Femur (tissue), 1 donor: ENCODE measurements at regions not wholly inside any gene's neighbourhood (a gene's known extent, or its start where the extent isn't known, plus 50 kb on each side); places are given as distances from the start of the nearest gene placed in this dataset.
"Not testable (repeated sequence)": the region's sequence is repeated elsewhere in the genome, so short reads cannot be mapped to it uniquely, and the experiment has no call there.

Source experiments
- DNase-seq: peaks from one replicate; pipeline ENCODE4 v3.0.0-alpha.2; 2017

DNA sequence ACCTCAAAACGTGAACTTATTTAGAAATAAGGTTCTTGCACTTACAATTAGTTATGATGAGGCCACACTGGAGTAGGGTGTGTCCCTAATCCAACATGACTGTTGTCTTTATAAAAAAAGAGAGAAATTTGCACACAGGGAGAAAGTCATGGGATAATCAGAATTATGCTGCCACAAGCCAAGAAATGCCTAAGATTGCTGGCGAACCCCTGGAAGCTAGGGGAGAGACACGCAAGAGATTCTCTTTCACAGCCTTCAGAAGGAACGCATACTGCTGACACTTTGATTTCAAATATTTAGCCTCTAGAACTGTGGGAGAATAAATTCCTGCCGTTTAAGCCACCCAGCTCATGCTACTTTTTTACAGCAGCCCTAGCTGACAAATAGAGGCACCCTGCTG, 138.3 kb downstream of the CCDC71L start:
- no peak for DNase-seq

DNA sequence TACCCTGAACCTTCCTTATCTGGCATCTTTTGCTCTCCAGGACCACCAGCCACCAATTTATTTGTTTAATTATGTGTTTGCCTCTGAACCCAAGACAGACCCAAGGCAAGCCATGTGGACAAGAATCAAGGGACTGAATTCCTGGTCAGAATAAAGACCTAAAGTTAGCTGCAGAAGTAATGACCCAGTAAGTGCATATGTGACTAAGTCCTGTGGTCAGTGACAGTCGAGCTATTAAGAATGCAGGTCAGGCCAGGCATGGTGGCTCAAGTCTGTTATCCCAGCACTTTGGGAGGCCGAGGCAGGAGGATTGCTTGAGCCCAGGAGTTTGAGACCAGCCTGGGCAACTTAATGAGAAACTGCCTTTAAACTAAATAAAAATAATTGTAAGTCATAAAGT, 139.4 kb downstream of the CCDC71L start:
- no peak for DNase-seq

DNA sequence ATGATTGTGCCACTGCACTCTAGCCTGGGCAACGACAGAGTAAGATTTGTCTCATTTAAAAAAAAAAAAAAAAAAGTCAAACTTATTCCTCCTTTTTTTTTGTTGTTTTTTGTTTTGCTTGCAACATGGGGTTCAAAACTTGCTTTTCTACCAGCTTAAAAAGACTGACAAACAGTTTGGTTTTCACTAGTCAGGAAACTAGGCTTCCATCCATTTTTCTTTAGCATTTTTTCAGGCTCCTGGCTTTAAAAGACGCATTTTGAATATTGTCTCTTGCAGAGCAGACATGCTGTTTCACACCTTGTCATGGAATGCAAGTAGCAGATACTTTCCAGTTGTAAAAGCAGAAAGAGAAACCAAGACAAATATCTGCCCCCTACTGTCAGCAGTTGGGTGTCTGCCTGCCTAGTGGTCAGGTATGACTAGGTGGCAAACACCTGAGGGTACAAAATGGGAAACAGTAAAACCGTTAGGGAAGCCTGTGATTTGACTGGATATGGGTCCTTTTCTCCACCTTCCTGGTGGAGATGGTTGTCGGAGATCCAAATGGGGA, 139.9 kb downstream of the CCDC71L start:
- no peak for DNase-seq

DNA sequence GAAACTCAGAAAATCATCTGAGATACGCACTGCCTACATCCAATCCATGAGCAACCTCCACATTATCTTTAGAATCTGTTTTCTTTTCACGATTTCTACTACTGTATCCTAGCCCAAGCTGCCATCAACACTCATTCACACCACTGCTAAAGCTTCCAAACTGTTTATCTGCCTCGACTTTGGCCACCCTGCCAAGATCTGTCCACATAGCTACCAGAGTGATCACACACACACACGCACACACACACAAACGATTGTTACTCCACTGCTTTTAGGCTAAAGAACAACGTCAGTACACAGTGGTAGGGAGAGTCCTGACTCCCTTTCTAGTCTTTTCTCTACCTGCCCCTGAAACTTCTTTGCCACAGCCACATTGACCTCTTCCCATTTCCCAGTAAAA, 142.0 kb downstream of the CCDC71L start:
- DNase-seq, result no peak

DNA sequence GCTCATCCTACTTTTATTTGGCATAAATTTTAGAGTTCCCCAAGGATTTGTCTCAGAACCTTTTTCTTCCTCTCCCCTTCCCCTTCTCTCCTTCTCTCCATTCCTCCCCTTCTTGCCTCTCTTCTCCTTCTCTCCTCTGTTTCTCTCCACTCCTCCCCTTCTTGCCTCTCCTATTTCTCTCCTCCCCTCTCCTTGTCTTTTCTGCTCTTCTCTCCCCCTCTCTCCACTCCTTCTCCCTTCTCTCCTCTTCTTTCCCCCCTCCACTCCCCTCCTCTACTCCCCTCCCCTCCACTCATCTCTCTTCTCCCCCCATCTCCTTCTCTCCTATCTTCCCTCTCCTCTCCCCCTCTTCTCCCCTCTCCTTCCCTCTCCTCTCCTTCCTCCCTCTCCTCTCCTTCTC, 142.7 kb downstream of the CCDC71L start:
- no peak for DNase-seq

DNA sequence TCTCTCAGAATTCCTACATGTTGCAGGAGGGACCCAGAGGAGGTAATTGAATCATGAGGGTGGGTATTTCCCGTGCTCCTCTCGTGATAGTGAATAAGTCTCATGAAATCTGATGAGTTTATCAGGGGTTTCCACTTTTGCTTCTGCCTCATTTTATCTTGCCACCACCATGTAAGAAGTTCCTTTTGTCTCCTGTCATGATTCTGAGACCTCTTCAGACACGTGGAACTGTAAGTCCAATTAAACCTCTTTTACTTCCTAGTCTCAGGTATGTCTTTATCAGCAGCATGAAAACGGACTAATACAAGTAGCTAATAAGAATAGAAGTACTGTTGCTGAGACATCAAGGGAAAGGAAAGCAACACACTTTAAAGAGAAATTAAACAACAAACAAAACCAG, 143.4 kb downstream of the CCDC71L start:
- no peak for DNase-seq

DNA sequence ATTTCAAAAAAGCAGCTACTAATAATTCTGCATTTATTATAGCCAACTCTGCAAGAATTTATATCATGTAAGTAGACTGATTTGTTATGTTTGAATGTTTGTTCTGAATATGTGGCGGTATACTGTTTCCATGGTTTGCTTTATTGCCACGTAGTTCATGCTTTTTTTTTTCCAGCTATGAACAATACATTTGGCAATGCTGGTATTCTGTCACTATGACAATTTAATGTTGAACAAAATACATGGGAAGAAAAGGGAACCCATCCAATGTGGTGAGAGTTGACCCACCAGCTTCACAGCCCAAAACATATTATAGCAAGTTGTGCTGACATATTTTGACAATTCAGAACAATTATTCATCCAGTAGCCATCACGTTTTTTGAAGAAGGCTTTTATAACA, 145.6 kb downstream of the CCDC71L start:
- DNase-seq, result no peak

DNA sequence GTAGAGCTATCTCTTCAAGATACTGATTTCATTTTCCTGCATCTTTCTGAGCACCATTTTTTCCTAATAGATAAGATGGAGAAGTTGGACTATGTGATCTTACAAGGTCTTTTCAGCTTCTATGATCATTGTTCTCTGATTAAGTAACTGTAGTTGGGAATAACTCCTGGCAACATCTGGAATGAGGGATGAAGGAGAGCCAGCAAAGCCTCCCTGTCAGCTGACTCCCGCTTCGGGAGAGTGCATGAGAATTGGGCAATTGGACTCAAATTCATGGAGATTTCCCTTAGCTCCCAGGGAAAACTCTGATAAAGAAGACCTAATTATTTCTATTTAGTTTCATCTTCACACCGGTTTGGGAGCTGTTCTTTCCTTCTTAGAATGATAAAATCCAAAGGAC, 146.1 kb downstream of the CCDC71L start:
- DNase-seq, result no peak

DNA sequence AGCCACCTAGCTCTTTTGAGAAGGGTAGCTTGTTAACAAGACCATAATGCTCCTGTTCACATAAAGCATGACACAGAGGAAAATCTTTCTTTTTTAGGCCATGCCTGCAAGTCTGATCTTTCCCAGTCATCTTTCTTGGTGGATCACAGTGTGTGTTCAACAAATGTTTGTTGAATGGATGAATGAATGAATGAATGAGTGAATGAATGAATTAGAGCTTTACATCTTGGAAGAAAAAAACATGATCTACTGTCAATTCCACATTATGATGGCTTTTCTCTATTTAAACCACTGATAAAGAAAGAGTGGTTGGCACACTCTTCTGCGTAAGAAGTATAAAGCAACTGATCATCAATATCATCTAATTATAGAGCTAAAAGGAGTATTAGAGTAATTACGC, 148.7 kb downstream of the CCDC71L start:
- DNase-seq, result no peak

DNA sequence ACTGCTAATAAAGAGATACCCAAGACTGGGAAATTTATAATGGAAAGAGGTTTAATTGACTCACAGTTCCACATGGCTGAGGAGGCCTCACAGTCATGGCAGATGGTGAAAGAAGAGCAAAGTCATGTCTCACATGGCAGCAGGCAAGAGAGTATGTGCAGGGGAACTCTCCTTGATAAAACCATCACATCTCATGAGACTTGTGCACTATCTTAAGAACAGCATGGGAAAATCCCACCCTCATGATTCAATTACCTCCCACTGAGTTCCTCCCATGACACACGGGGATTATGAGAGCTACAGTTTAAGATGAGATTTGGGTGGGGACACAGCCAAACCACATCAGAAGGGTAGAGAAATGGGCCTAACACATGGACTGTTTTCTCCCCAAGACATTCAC, 156.3 kb downstream of the CCDC71L start:
- no peak for DNase-seq

DNA sequence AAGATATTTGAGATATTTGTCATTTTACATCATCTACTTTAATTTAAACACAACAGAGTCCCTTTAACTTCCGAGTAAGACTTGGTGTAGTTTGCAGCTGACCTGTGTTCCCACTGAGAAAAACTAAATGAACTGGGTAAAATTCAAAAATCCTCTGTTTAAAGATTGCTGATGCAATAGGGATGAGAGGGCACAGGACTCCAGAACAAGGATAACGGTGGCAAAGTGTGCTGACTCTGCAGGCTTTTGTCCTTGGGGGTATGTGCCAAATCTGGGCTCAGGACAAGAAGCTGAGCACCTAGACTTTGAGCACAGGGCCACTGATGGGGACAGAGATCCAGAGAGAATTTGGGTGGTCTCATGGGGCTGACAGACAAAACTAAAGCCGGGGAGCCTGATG, 156.8 kb downstream of the CCDC71L start:
- no peak for DNase-seq

DNA sequence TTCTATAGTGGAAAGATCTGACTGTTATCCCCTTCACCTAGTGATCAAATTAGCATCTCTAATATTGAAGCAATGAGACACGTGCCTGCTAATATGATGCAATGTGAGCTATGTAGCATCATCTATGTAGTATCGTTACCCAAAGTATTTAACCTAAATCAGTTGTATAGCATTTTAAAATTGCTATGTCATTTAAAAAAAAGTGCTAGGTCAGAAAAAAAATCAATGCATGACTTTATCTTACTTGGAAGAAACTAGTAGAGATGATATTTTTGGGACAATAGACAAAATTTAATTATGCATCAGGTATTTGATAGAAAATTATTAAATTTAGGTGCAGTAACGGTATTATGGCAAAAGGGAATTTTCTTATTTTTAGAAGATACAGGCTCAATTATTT, 157.3 kb downstream of the CCDC71L start:
- DNase-seq, result no peak

DNA sequence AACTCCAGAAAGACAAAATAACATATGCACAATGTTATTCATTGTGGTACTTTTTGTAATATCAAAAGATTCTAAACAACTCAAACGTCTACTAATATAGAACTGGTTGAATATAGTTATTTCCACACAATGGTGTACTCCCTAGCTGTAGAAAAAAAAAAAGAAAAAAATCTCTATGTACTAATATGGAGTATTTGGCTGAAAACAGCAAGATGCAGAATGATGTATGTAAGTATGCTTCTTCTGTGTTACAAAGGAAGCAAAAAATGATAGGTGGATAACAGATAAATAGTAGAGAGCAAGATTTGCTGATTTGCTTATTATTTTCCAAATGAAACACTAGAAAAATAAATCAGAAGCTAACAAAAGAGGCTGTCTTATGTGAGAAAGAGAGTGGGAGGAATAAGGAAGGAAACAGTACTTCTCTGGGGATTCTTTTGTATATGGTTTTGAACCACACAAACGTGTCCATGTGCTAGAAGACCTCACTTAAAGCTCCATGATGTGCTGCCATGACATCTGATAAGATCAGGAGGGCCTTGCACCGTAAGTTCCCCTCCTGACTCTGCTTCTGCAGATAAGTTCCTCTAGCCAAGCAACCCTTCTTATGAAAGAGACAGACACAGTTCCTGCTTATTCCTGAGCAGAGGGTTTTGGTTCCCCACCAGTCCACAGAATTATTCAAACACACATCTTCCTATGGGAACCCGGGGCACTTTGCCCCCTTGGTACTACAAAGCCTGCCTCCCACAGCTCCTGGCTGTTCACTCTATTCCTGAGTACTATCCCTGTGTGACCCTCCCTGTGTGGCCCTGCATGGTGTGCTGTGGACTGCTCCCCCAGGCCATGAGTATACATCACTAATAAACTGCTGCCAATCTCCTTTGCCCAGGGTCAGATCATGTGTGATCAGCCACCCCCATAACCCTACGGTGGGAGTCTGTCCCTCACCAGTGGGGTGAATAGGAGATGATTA, 159.1 kb downstream of the CCDC71L start:
- no peak for DNase-seq

DNA sequence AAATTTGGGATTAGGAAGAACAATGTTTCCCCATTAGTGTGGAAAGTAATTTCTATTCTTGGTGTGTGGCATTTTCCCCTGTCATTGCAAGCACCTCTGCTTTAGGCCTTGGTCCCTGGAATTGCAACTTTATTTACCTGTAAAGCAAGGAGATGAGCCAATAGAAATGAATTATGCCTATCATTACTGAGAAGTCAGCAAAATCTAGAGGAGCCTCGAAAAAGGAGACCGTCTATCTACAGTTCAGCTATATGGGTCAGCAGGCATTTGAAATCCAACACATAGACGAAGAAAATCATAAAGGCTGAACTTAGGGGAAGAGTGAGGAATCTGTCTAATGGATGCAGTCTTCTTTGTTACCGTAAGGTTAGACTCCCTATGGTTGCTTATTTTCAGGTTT, 161.1 kb downstream of the CCDC71L start:
- no peak for DNase-seq

DNA sequence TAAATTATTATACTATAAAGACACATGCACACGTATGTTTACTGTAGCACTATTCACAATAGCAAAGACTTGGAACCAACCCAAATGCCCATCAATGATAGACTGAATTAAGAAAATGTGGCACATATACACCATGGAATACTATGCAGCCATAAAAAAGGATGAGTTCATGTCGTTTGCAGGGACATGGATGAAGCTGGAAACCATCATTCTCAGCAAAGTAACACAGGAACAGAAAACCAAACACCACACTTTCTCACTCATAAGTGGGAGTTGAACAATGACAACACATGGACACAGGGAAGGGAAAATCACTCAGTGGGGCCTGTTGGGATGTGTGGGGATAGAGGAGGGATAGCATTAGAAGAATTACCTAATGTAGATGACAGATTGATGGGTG, 163.0 kb downstream of the CCDC71L start:
- not testable (repeated sequence) for DNase-seq

DNA sequence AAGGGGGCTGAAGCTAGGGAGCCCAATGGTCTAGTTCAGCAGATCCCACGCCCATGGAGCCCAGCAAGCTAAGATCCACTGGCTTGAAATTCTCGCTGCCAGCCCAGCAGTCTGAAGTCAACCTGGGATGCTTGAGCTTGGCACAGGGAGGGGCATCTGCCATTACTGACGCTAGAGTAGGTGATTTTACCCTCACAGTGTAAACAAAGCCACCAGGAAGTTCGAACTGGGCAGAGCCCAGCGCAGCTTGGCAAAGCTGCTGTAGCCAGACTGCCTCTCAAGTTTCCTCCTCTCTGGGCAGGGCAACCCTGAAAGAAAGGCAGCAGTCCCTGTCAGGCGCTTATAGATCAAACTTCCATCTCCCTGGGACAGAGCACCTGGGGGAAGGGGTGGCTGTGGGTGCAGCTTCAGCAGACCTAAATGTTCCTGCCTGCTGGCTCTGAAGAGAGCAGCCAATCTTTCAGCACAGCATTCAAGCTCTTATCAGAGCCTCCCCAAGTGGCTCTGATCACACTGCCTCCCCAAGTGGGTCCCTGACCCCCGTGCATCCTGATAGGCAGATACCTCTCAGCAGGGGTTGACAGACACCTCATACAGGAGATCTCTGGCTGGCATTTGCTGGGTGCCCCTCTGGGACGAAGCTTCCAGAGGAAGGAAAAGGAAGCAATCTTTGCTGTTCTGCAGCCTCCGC, 167.8 kb downstream of the CCDC71L start:
- DNase-seq, result no peak

DNA sequence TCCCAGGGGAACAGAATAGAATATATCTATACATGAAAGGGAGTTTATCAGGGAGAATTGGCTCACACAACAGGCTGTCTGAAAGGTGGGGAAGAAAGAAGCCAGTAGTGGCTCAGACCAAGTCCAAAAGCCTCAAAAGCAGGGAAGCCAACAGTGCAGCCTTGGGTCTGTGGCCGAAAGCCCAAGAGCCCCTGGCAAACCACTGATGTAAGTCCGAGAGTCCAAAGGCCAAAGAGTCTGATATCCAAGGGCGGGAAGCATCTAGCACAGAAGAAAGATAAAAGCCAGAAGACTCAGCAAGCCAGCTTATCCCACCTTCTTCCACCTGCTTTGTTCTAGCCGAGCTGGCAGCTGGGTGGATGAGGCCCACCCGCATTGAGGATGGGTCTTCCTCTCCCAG, 172.5 kb downstream of the CCDC71L start:
- DNase-seq, result no peak

DNA sequence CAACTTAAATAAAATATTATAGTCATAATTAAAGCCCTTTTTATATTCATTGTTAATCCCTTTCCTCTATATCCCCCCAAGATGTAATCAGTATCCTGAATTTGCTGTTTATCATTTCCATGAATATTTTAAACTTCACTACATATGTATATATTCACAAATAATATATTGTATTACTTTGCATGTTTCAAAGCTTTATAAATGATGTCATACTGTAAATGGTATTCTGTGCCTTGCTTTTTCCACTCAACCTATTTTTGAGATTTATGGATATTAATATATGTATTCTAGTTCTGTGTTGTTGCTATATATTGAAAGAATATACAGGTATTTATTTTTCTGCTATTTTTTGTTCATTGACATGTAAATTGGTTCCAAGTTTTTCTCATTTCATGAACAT, 173.1 kb downstream of the CCDC71L start:
- no peak for DNase-seq

DNA sequence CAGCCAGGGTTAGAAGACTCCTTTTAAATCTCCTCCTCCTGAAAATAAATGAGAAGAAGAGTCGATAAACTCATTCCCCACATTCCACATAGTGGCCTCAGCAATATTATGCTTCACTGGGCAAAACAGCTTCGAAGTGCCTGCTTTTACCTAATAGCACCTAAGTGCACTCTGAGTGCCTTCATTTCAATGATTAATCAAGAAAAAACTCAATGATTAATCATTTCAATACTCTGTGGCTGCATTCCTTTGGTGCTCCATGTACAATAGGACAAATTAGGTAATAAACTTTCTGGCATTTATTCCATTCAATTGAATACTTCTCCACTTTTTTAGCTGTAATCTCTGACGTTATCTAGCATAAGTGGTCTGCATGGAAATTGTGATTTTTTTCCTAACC, 174.6 kb downstream of the CCDC71L start:
- DNase-seq, result no peak

DNA sequence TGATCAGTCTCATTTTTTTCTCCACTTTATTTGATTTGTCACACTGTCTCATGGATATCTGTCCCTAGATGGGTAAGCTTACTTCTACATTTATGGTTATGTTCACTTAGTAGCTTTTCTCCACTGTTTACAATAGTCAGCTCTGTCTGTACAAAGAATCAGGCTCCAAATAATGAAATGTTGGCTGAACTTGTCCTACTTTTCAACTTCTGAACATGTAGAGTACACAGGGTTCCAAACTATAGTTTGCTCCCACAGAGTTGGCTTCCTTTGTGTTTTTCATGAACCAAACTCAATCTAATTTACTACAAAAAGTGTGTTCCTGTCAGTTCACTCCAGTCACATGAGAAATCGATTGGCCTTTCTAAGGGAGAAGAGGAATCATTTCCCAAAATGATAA, 175.0 kb downstream of the CCDC71L start:
- no peak for DNase-seq

DNA sequence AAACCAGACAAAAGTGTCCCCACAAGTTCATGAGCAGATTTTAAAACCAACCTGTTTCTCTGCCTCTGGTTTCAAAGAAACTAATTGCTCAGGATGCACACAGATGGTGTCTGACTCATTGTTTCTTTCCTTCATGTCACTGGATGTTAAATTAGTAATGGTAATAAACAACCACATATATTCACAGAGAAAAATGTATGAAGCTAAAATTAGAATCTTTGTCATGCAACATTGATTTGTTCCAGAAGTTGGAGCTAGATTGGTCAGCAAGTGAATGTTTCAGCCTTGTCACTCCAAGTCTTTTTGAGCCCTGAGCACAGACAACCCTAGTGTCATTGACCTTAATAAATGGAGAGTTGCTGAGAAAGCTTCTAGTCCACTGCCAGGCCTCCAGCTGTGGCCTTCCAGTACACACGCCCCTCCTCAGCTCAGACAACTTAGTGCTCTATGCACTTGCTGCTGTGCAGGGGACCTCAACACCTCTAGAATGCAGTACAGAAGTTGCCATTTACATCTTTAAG, 175.9 kb downstream of the CCDC71L start:
- DNase-seq, result no peak

DNA sequence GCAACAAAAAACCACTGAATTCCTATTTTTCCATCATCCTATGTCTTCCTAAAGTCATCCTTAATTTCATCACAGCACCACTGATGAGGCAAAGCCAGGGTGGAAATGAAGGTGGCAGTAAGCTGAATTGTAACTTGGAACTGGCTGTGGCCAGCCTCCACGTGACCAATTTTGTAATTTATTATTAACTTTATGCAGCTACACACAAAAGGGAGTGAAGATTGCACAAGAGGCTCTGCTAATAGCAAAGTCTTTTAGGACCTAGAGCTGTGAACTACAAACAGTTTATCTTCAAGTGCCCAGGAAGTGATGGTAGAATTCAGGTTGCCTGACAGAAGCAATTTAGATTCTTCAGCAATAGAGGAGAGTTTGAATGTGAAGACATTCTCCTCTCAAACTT, 176.4 kb downstream of the CCDC71L start:
- DNase-seq, result no peak

DNA sequence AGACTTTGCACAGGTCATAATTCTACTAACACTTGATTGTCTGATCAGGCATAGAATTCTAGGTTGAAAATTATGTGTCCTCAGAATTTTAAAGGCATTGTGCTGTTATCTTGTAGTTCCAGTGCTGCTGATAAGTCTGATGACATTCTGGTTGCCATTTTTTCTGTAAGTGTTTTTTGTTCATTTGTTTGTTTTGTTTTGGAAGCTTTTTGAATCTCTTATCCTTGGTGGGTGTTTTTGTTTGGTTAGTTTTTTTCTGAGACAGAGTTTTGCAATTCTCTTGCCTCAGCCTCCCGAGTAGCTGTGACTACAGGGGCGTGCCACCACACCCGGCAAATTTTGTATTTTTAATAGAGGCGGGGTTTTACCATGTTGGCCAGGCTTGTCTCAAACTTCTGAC, 178.9 kb downstream of the CCDC71L start:
- DNase-seq, result no peak

DNA sequence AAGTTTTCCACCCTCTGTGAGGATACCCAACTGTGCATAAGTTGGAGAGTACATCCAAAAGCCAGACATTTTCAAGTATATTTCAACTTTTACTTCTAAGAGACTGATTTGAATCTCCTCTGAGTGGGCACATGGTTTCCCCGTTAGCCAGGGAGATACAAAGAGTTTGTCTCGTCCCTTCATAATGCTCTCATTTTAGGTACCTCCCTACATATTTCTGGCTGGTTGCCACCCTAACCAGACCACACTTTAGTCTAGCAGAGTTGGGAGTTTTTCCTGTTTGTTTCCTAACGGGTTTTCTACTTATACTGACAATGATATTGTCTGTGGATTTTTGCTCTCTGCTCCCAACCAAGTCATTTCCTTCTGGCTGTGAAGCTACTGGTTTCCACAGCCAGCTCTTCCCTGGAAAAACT, 180.3 kb downstream of the CCDC71L start:
- no peak for DNase-seq
